Germinal center (tissue), 1 donor: ENCODE measurements at regions not wholly inside any gene's neighbourhood (a gene's known extent, or its start where the extent isn't known, plus 50 kb on each side); places are given as distances from the start of the nearest gene placed in this dataset.

Experiments
- DNase-seq: peaks from one replicate; pipeline ENCODE4 v3.0.0; 2012; ENCODE audit warnings: mixed read lengths, low spot score

GRCh38 chr10:107451047-107451446, 286.5 kb upstream of the SORCS1 start:
- DNase-seq, result no peak

DNA sequence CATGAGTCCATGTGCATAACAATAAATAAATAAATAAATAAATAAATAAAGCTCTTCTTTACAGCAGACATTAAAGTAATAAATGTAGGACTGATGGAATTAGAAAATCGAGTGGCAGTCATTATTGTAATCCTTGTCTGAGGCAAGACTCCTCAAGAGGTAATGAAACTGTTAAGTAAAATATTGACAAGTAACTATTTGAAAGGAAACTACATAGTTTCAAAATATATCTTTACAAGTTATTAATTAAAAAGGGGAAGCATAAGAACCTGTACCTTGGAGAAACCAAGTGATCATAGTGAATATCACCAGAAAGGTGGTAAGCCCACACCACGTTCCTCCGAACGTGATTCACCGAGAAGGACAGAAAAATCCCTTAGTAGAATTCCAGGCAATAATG, 285.6 kb upstream of the SORCS1 start:
- DNase-seq, result no peak

GRCh38 chr10:107444443-107444842, 279.9 kb upstream of the SORCS1 start:
- DNase-seq, result no peak

DNA sequence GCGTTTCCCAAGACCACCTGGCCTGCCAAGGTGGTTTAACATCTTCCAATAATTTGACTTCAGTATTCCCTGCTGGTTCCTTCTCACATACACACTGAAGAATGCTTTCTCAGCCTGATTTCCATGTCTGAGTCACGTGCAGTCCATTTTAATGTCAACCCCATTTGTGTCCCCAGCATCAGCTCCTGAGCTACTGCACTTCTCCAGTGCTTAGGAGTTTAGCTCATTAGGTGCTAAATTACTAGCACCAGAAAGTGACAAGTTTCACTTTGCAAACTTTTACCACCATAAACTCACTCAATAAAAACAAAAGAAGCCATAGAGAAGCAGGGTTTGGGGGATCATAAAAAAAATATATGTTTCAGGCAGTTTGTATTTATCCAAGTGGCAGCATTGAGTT, 279.3 kb upstream of the SORCS1 start:
- no peak for DNase-seq

- DNase-seq, result no peak
Measured at GRCh38 chr10:107443326-107443725, 278.8 kb upstream of the SORCS1 start.

GRCh38 chr10:107442035-107442505, 277.6 kb upstream of the SORCS1 start:
- no peak for DNase-seq

- no peak for DNase-seq
Measured at GRCh38 chr10:107440741-107441140, 276.2 kb upstream of the SORCS1 start.

- DNase-seq, result no peak
Measured at GRCh38 chr10:107437921-107438320, 273.4 kb upstream of the SORCS1 start.

DNA sequence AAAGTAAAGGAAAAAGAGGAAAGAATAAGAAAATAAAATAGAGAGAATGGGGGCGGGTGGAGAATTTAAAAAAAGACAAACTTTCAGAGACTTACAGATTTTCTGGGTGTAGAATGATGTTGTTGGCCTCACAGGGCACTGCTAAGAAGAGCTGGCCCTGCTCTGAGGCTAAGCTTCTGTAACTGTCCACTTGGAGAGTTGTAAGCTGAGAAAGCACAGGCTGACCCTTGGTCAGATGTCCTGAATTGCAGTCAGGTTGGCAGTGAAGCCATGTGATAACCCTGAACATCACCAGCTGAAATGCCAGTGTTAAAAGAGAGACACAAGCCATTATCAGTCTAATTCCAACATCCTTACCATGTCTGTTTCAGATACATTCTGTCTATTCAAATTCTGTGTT, 272.1 kb upstream of the SORCS1 start:
- DNase-seq, result no peak

DNA sequence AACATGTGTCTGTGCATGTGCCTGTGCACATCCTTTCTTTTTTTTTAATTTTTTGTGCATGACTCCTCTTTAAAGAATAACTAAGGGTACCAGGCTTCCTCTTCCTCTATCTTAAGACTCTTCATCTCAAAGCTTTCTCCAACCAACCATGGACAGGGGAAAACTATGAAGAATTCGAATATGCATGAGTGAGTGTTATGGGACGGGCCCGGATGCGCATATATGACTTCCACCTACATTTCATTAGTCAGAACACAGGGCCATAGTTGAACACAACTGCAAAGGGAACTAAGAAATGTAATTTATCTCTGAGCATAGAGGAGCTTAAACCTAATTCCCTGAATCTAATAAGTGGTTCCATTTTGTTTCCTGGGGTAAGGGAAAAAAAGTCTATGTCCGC, 270.3 kb upstream of the SORCS1 start:
- no peak for DNase-seq

DNA sequence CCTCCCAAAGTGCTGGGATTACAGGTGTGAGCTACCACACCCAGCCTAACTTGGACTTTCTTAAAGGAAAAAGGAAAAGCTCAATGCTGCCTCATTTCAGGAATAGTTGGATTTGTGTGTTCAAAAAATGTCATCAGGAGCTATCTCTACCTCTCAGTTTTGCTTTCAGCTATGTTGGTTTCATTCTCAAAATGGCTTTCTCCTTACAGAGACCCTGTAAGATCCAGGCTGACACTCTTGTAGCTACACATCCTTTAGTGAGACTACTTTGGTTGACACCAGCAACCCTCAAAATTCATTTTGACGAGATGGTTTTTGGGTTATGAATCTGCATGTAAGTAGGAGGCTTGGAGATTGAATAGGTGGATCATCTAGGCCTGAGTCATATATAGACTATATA, 269.7 kb upstream of the SORCS1 start:
- DNase-seq, result no peak

GRCh38 chr10:107433605-107434004, 269.1 kb upstream of the SORCS1 start:
- DNase-seq, result no peak

GRCh38 chr10:107430446-107430845, 265.9 kb upstream of the SORCS1 start:
- DNase-seq, result no peak

- no peak for DNase-seq
Measured at GRCh38 chr10:107427016-107427415, 262.5 kb upstream of the SORCS1 start.

- no peak for DNase-seq
Measured at GRCh38 chr10:107425931-107426553, 261.5 kb upstream of the SORCS1 start.

GRCh38 chr10:107424628-107425027, 260.1 kb upstream of the SORCS1 start:
- DNase-seq, result no peak

DNA sequence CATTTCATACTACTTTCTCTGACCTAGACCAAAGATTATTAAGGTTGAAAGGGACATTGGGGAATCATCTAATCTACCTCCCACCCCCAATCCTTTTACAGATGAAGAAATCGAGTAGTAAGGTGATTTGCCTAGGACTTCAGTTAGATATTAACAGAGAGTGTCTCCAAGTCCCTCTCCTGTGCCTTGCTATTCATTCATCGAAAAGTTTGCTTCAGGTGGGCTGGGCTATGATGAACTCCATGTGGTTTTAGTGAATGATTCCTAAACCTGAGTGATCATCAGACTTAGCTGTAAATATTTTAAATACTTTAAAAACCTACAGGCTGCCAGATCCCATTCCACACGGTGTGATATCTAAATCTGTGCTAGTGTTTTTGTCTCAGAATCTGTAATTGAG, 259.4 kb upstream of the SORCS1 start:
- DNase-seq, result no peak

- DNase-seq, result no peak
Measured at GRCh38 chr10:107422681-107423080, 258.2 kb upstream of the SORCS1 start.

DNA sequence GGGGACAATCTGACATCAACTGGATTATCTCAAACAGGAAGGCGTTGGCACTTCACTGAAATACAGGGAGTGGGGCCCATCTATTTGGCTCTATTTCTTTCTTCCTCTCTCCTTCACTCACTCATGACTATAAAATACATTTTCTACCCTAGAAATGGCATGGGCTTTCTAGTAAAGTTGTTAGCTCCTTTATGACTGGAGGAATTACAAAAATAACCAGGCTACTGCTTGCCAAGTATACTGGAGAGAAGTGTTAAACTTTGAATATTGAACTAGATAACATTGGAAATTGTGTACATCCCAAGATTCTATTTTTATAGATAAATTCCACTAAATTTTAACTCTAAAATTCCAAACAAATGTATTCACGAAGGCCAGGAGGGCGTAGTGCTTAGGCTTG, 255.7 kb upstream of the SORCS1 start:
- DNase-seq, result no peak

- DNase-seq, result no peak
Measured at GRCh38 chr10:107418085-107418806, 253.7 kb upstream of the SORCS1 start.

DNA sequence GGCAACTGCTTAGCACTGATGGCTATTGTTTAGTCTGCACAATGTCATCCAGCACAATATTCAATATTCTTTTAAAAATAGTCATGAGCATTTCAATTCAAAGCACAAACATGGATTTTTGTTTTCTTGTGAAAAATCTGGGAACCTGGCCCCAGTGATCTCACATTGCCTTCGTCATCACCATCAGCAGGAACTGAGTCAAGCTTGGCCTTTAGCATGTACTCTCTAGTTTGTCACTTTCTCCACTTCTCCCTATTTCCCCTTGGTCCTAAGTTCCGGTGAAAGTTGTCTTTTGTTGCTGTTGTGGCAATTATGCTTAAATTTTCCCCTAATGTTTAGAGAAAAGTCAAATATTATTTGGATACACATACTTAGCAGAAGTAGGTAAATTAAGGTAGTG, 252.9 kb upstream of the SORCS1 start:
- DNase-seq, result no peak

DNA sequence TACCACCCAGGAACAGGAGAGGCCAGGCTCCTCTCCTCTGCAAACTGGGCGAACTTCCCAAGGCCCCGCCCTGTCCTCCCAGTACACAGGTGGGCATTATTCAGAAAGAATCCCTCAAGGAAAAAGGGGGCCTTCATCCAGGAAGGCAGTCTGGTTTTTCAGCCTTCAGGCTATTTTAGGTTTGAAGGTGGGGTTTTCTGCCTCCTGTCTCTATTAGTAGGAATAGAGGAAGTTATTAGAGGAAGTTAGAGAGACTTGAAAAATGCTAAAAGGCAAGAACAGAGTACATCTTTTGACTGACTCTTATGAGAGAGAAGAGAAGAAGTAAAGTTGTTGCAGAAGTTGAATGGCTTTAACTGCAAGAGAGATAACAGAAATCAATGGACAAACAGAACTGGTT, 250.9 kb upstream of the SORCS1 start:
- peak; percentile 5 for DNase-seq

DNA sequence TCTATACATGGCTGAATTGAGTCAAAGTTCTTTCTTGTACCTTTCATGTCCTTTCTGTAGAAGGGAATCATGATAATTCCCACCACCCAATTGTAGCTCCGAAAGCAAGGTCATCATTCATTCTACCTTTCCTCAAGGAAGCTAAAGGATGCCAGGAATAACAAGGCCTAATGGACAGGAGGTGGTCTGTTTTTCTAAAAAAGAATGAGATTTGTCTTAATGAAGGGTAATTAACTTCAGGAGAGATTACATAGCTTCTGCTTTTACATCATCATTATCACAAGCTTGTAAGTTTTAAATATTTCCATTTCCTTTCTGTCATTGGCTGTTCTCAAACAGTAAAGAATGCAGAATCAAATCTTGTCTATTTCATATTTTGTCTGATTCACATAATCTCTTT, 249.5 kb upstream of the SORCS1 start:
- no peak for DNase-seq

DNA sequence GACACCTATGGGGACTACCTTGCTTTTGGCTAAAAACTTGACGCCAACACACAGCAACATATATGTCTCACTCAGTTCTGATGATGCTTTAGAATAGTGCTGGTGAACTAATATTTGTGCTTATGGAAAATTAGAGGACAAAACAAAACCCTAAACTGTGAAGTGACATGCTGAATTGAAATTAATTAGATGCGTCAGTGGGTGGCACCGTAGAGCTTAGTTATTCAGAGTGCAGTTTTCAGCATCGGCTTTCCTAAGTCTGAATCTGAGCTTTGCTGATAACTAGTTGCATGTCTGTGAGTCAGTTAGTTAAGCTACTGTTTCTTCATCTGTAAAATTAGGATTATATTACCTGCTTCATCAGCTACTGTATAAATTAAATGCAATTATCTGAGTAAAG, 245.0 kb upstream of the SORCS1 start:
- no peak for DNase-seq
